Mesenchymal stem cell (in vitro differentiated cells and primary cell): ENCODE measurements at regions not wholly inside any gene's neighbourhood (a gene's known extent, or its start where the extent isn't known, plus 50 kb on each side); places are given as distances from the start of the nearest gene placed in this dataset.

Experiments used
- DNase-seq: peaks from one replicate; pipeline ENCODE4 v3.0.0-alpha.2; 2013
- H2AFZ ChIP-seq: one replicate; pipeline ENCODE4 v1.6.1; 2013; ENCODE audit warnings: low read depth, mild to moderate bottlenecking, control low read depth, inconsistent platforms, low read length, moderate library complexity
- H2AK5ac ChIP-seq: 2 replicates; pipeline ENCODE4 v1.6.1; 2013; ENCODE audit warnings: low read length, moderate library complexity, mild to moderate bottlenecking, inconsistent platforms; ENCODE audit not compliant: severe bottlenecking
- H2BK120ac ChIP-seq: one replicate; pipeline ENCODE4 v1.6.1; 2013; ENCODE audit warnings: low read depth, mild to moderate bottlenecking, inconsistent platforms, low read length, moderate library complexity
- H2BK12ac ChIP-seq, 2 experiments: one replicate each; pipeline ENCODE4 v1.6.1; 2013; ENCODE audit warnings: inconsistent platforms in 2 of 2, low read length in 2 of 2, mild to moderate bottlenecking in 2 of 2, moderate library complexity in 2 of 2, control low read depth in 1 of 2
- H2BK15ac ChIP-seq: one replicate; pipeline ENCODE4 v1.6.1; 2013; ENCODE audit warnings: mild to moderate bottlenecking, low read depth, inconsistent platforms; ENCODE audit not compliant: poor library complexity, severe bottlenecking
- H2BK5ac ChIP-seq: 2 replicates; pipeline ENCODE4 v1.6.1; 2013; ENCODE audit warnings: low read depth, mild to moderate bottlenecking, low read length, control low read depth, inconsistent platforms; ENCODE audit not compliant: poor library complexity, severe bottlenecking
- H3K14ac ChIP-seq, 2 experiments: one replicate each; pipeline ENCODE4 v1.6.1; 2013; ENCODE audit warnings: inconsistent platforms in 2 of 2, low read length in 2 of 2, control low read depth in 1 of 2, mild to moderate bottlenecking in 1 of 2, moderate library complexity in 1 of 2
- H3K18ac ChIP-seq, 2 experiments: one replicate each; pipeline ENCODE4 v1.6.1; 2013; ENCODE audit warnings: inconsistent platforms in 2 of 2, low read length in 2 of 2, control low read depth in 1 of 2, low read depth in 1 of 2, mild to moderate bottlenecking in 1 of 2
- H3K23ac ChIP-seq, 2 experiments: one replicate each; pipeline ENCODE4 v1.6.1; 2013; ENCODE audit warnings: inconsistent platforms in 2 of 2, low read length in 2 of 2, mild to moderate bottlenecking in 2 of 2, moderate library complexity in 2 of 2, control low read depth in 1 of 2
- H3K27ac ChIP-seq: 2 replicates; pipeline ENCODE4 v1.5.1; 2013; ENCODE audit warnings: mild to moderate bottlenecking, moderate library complexity, low read length, control low read depth, inconsistent platforms; ENCODE audit not compliant: poor library complexity, severe bottlenecking
- H3K27me3 ChIP-seq, 2 experiments: 2 replicates each; pipeline versions ENCODE4 v1.6.1 to v1.7.0; 2013; ENCODE audit warnings: low read length in 2 of 2, mild to moderate bottlenecking in 2 of 2, moderate library complexity in 2 of 2, control low read depth in 1 of 2, inconsistent platforms in 1 of 2; ENCODE audit not compliant: control insufficient read depth in 1 of 2, insufficient read depth in 1 of 2
- H3K36me3 ChIP-seq, 2 experiments: 2 replicates each; pipeline versions ENCODE4 v1.6.1 to v1.7.0; 2013; ENCODE audit warnings: low read length in 2 of 2, control low read depth in 1 of 2, inconsistent platforms in 1 of 2, low read depth in 1 of 2, mild to moderate bottlenecking in 1 of 2; ENCODE audit not compliant: insufficient read depth in 2 of 2, control insufficient read depth in 1 of 2
- H3K4ac ChIP-seq, 2 experiments: one replicate each; pipeline ENCODE4 v1.6.1; 2013; ENCODE audit warnings: inconsistent platforms in 2 of 2, low read length in 2 of 2, mild to moderate bottlenecking in 2 of 2, moderate library complexity in 2 of 2, control low read depth in 1 of 2, low read depth in 1 of 2
- H3K4me1 ChIP-seq: 2 replicates; pipeline ENCODE4 v1.6.1; 2013; ENCODE audit warnings: low read depth, low read length, control low read depth; ENCODE audit not compliant: control insufficient read depth, insufficient read depth
- H3K4me2 ChIP-seq: 2 replicates; pipeline ENCODE4 v1.6.1; 2013; ENCODE audit warnings: low read length, mild to moderate bottlenecking, inconsistent platforms; ENCODE audit not compliant: poor library complexity, severe bottlenecking
- H3K4me3 ChIP-seq, 2 experiments: 2 replicates each; pipeline versions ENCODE4 v1.5.1 to v1.7.0; 2013; ENCODE audit warnings: low read length in 2 of 2, mild to moderate bottlenecking in 2 of 2, control low read depth in 1 of 2, low read depth in 1 of 2; ENCODE audit not compliant: insufficient read depth in 1 of 2
- H3K79me1 ChIP-seq: replicated peaks from 2 replicates; pipeline ENCODE4 v1.6.1; 2013; ENCODE audit warnings: mild to moderate bottlenecking, control low read depth, low read length, inconsistent platforms; ENCODE audit not compliant: poor library complexity, severe bottlenecking
- H3K9ac ChIP-seq: 2 replicates; pipeline ENCODE4 v1.7.0; 2013; ENCODE audit warnings: mild to moderate bottlenecking, low read length, moderate library complexity
- H3K9me3 ChIP-seq: 2 replicates; pipeline ENCODE4 v1.7.0; 2013; ENCODE audit warnings: mild to moderate bottlenecking, low read length; ENCODE audit not compliant: control insufficient read depth
- H4K8ac ChIP-seq: one replicate; pipeline ENCODE4 v1.6.1; 2013; ENCODE audit warnings: inconsistent platforms, mild to moderate bottlenecking, low read length, moderate library complexity
- H4K91ac ChIP-seq: one replicate; pipeline ENCODE4 v1.6.1; 2013; ENCODE audit warnings: mild to moderate bottlenecking, low read length, inconsistent platforms
- WGBS: methylation state at CpG from one replicate; pipeline ENCODE4 v1.1.7; 2013; ENCODE audit warnings: mixed read lengths; 5-methylcytosine and 5-hydroxymethylcytosine counted together

DNA sequence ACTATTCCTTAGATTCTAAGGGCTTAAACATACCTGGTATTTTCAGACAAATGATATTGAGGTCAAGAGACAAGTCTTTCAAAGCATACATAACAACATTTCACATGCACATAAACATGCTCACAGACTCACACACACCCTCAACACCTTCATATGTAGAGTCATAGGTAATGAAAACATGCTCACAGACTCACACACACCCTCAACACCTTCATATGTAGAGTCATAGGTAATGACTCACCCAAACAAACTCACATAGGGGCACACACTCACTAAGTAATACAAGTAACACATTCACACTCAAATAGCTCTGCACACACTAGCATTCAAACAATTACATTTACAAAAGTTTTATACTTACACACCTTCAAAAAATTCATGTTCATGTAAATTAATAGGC is 975.5 kb downstream of the TMEM121 start:
- H2AFZ ChIP-seq, result no peak overlapping the region
- H3K4me1 ChIP-seq, result no peaks in the 10 kb centered on the region
- H3K79me1 ChIP-seq, result no peaks in the 10 kb centered on the region
- H2BK12ac ChIP-seq, result no peak overlapping the region
- no peak overlapping the region for H3K14ac ChIP-seq
- H3K27ac ChIP-seq, result no peak overlapping the region
- no peak overlapping the region for H3K4me3 ChIP-seq
- no peak overlapping the region for H3K4ac ChIP-seq
- no peak overlapping the region for H4K91ac ChIP-seq
- no peak overlapping the region for H2BK5ac ChIP-seq
- H2AK5ac ChIP-seq, result no peak overlapping the region
- H3K18ac ChIP-seq, result no peak overlapping the region
- no peak overlapping the region for H2BK120ac ChIP-seq
- no peaks in the 10 kb centered on the region for H3K27me3 ChIP-seq
- DNase-seq, result no peak
- no peaks in the 10 kb centered on the region for H3K9me3 ChIP-seq
- H3K23ac ChIP-seq, result no peak overlapping the region
- H3K36me3 ChIP-seq, result no peaks in the 10 kb centered on the region
- no peak overlapping the region for H2BK15ac ChIP-seq
- no peak overlapping the region for H3K9ac ChIP-seq
- H3K4me2 ChIP-seq, result no peak overlapping the region
- H4K8ac ChIP-seq, result no peak overlapping the region

DNA sequence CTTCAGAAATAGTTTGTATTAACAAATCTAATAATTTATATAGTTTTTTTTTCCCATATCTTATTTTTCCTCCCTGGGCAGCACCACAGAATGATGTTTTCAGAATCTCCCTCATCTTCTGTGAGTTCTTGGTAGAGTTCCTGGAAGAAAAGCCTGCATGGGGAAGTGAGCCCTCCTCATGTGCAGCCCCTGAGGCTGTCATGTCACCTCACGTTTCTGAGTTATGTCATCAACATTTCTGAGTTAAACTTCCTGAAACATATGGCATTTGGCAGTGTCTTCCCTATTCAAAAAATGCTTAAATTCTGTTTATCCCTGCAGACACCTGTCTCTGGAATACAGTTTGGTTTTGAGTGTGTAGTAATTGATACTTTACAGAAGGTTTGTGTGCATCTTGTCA is 979.0 kb downstream of the TMEM121 start:
- Histone ChIP-seq H2BK5ac (no peak overlapping the region), H3K14ac (no peak overlapping the region), H2AK5ac (no peak overlapping the region), H3K18ac (no peak overlapping the region), H3K27me3 (no peaks in the 10 kb centered on the region), H3K79me1 (no peaks in the 10 kb centered on the region), H3K4me3 (no peak overlapping the region), H3K9me3 (no peaks in the 10 kb centered on the region), H4K91ac (no peak overlapping the region), H3K4me2 (no peak overlapping the region), H4K8ac (no peak overlapping the region), H3K27ac (no peak overlapping the region), H2BK12ac (no peak overlapping the region), H2BK120ac (no peak overlapping the region), H3K4me1 (no peaks in the 10 kb centered on the region), H3K36me3 (no peaks in the 10 kb centered on the region), H3K9ac (no peak overlapping the region), H2BK15ac (no peak overlapping the region), H3K4ac (no peak overlapping the region), H2AFZ (no peak overlapping the region), H3K23ac (no peak overlapping the region)
- WGBS, result 40% methylated on average over 1 of the region's 1 CpG
- no peak for DNase-seq

DNA sequence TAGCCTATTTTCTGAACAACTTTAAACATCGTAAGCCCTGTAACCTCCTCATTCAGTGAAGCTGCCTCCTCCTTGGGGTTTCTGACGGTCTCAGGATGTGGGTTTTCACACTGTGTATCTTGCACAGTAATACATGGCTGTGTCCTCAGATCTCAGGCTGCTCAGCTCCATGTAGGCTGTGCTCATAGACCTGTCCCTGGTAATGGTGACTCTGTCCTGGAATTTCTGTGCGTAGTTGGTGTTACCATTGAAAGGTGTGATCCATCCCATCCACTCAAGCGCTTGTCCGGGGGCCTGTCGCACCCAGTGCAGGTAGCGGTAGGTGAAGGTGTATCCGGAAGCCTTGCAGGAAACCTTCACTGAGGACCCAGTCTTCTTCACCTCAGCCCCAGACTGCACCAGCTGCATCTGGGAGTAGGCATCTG is 980.5 kb downstream of the TMEM121 start:
- Histone ChIP-seq H2BK120ac (no peak overlapping the region), H3K27me3 (no peaks in the 10 kb centered on the region), H3K4ac (no peak overlapping the region), H2AFZ (no peak overlapping the region), H4K91ac (no peak overlapping the region), H3K4me1 (no peaks in the 10 kb centered on the region), H2BK12ac (no peak overlapping the region), H3K4me2 (no peak overlapping the region), H2BK15ac (no peak overlapping the region), H3K79me1 (no peaks in the 10 kb centered on the region), H2BK5ac (no peak overlapping the region), H4K8ac (no peak overlapping the region), H3K9me3 (no peaks in the 10 kb centered on the region), H3K23ac (no peak overlapping the region), H3K27ac (no peak overlapping the region), H3K14ac (no peak overlapping the region), H3K4me3 (no peak overlapping the region), H3K36me3 (no peaks in the 10 kb centered on the region), H3K18ac (no peak overlapping the region), H2AK5ac (no peak overlapping the region), H3K9ac (no peak overlapping the region)
- 88% methylated on average over 8 of the region's 8 CpGs for WGBS
- DNase-seq, result no peak

DNA sequence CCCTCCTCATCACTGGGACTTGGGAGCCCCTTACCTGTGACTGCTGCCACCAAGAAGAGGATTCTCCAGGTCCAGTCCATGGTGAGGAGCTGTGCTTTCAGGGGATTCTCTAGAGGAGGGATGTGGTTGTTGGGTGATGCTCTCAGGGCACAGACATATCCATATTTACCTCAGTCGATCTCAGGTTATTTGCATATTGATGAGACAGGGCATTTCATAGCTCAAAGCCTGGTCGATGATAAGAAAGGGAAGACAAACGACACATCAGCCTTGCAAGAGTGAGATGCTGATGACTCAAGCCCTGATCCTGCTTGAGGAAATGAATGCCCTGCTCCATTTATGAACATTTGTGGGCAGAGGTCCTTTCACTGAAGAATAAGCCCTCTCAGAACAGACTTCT is 981.0 kb downstream of the TMEM121 start:
- H2BK120ac ChIP-seq, result no peak overlapping the region
- WGBS, result 43% methylated on average over 3 of the region's 3 CpGs
- H2BK15ac ChIP-seq, result no peak overlapping the region
- no peak overlapping the region for H3K4ac ChIP-seq
- H3K27ac ChIP-seq, result no peak overlapping the region
- no peak overlapping the region for H3K23ac ChIP-seq
- no peaks in the 10 kb centered on the region for H3K4me1 ChIP-seq
- no peak overlapping the region for H2AK5ac ChIP-seq
- no peaks in the 10 kb centered on the region for H3K79me1 ChIP-seq
- H3K4me2 ChIP-seq, result no peak overlapping the region
- H3K9me3 ChIP-seq, result no peaks in the 10 kb centered on the region
- no peak overlapping the region for H2BK5ac ChIP-seq
- H3K36me3 ChIP-seq, result no peaks in the 10 kb centered on the region
- H2AFZ ChIP-seq, result no peak overlapping the region
- no peak overlapping the region for H3K4me3 ChIP-seq
- H3K9ac ChIP-seq, result no peak overlapping the region
- H2BK12ac ChIP-seq, result no peak overlapping the region
- H3K27me3 ChIP-seq, result no peaks in the 10 kb centered on the region
- no peak overlapping the region for H3K14ac ChIP-seq
- H4K91ac ChIP-seq, result no peak overlapping the region
- no peak overlapping the region for H3K18ac ChIP-seq
- DNase-seq, result no peak
- no peak overlapping the region for H4K8ac ChIP-seq
